HG02642 (cell line): ENCODE measurements at regions not wholly inside any gene's neighbourhood (a gene's known extent, or its start where the extent isn't known, plus 50 kb on each side); places are given as distances from the start of the nearest gene placed in this dataset.

Experiments used
- ATAC-seq: cut with Tn5 transposase; IDR thresholded peaks from one replicate; pipeline ENCODE4 v1.9.1; 2021; ENCODE audit warnings: mild to moderate bottlenecking; ENCODE audit not compliant: unreplicated experiment, poor library complexity

DNA sequence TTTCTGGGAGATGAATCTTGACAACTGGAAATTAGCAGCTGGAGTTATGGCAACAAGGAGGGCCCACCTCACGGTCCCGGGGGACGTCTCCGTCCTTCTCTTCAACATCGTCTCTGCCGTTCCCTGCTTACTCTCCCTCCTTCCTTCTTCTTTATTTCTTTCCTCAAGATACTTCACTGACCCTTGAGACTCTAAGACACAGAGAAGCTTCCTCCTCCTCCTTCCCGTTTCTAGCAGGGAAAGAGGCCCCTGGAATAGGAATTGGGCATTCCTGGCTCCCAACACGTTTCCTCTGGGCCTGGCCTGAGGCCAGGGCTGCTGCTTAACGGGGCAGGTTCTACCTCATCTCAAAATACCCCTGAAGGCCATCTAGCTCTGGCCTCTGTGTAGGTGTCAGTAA, 189.9 kb upstream of the GMDS start:
- no peak for ATAC-seq

DNA sequence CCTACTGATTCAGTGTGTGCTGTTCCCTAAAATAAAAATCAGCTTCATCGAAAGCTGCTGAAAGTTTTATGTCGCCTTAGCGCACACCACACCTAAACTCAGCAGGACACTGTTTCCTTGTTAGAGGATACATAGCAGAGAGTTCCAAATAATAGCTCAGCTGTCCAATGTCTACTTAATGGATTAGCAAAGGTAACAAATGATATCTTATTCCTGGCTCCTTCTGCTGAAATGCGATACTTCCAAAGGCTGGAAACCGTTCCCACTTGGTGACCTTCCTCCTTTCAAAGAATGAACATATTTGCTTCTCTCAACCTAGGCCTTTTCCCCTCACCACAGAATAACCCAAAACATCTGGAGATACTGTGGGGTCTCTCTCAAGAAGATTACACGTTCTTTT, 189.5 kb upstream of the GMDS start:
- ATAC-seq, result no peak

DNA sequence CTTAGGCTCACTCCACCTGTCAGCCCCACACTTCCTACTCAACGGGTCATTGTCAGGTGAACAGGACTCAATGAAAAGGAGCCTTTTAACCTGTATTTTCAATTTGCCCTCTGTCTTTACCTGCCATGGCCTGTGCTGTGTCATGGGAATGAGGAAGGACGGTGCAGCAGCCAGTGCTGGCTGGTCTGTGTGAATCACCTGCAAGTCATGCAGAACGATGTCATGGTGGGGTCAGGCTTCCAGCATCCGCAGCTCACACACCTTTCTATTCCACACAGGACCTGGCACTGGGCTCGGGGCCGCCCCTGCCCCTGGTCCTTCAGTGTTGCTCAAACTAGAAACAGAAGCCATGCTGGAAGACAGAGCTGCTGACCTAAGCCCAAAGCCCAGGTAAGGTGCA, 188.7 kb upstream of the GMDS start:
- ATAC-seq, result no peak

DNA sequence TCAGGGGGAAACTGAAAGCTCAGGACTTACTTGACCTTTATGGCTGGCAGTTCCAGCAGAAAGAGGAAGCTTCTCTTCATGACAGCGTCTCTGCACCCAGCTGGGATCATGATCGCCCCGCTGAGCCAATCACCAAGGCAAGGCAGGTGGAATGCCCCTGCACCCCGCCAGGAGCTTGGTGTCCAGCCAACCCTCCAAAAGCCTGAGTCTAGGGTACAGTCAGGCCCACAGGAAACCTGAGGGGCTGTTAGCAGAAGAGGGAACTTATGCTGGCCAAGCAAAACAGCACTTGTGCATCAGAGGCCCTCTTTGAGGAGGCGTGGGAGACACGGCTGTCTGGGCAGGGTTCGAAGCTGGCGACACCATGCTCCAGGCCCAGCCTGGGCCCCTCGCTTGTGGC, 188.3 kb upstream of the GMDS start:
- no peak for ATAC-seq

DNA sequence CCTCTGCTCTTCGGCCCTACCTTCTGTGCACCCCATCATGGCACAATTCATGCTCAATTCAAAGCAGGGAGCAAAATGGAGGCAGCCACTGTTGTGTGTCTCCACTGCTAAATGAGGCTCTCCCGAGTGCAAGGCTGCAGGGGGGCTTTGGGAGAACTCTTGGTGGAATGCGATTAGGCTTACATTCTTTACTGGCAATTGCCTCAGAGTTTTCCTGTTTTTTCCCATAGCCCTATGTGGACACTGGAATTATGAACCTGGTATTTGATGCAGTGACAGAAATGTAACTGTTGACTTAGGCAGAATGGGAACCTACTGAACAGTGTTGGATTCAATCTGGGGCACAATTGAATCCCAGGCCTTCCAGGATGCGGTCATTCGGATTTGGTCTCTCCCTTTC, 187.9 kb upstream of the GMDS start:
- ATAC-seq, result no peak

DNA sequence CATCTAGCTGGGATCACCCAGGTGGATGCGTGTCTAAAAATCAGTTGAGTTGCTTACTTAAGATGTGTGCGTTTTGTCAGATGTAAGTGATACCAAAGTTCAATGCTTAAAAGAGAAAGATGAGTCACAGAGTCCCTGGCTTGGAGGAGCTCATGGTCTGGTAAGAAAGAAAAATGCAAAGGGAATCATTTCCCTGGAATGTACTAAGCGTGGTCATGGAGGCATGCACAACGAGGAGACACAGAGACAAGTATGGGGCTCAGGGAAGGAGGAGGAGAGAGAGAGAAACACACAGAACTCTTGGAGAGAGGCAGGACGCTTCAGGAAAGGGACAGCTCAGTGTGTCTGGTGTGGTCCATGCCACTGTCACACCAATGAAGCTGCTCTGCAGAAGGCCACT, 186.9 kb upstream of the GMDS start:
- ATAC-seq, result no peak

DNA sequence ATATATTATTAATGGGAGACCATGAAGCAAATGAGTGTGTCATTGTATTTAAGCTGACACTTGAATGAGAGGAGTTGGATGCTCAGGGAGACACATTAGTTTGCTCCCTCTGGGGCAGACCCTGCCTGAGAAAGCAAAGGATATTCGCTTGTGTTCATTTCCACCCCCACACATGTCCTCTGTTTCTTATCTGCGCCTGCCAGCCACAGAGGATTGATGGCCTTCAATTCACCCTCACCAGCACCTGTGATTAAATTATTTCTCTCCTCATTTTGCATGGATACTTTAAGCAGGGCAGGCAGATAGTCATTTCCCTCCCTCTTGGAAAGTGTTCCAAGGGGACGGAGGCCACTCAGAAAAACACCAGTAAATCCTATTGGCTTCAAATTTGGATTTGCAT, 185.2 kb upstream of the GMDS start:
- ATAC-seq, result no peak

DNA sequence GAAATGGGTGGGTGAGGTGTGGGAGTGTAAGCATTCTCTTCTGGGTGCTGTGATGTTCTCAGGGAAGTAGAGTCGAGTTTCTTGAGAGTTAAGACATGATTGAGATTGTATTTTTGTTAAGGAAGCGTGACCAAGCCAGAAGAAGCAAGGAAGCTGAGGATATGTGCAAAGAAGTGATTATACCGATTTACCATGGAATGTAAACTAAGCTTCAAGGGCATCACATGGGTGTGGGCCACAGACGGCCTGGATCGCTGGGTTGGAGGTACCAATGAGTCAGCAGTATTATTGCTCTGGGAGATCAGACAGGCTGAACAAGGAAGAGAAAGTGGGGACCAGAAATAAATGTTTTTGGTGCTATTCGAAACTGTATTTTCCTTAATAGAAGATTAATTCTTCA, 184.1 kb upstream of the GMDS start:
- no peak for ATAC-seq

DNA sequence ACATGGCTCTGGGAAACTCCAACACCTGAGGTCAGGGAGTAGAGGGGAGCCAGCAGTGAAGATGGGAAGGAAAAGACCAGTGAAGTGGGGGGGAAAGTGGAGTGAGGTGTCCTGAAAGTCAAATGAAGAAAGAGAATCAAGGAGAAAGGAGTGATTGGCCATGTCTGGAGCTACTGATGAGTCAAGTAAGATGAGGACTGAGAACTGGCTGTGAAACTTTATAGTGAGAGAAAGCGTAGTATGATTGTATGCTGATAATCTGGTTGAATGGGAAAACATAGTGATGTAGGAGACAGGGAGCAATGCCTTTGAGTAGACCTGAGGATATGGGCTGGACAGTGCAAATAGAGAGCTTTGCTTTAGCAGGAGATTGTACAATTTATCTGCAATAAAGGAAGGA, 183.6 kb upstream of the GMDS start:
- ATAC-seq, result no peak

DNA sequence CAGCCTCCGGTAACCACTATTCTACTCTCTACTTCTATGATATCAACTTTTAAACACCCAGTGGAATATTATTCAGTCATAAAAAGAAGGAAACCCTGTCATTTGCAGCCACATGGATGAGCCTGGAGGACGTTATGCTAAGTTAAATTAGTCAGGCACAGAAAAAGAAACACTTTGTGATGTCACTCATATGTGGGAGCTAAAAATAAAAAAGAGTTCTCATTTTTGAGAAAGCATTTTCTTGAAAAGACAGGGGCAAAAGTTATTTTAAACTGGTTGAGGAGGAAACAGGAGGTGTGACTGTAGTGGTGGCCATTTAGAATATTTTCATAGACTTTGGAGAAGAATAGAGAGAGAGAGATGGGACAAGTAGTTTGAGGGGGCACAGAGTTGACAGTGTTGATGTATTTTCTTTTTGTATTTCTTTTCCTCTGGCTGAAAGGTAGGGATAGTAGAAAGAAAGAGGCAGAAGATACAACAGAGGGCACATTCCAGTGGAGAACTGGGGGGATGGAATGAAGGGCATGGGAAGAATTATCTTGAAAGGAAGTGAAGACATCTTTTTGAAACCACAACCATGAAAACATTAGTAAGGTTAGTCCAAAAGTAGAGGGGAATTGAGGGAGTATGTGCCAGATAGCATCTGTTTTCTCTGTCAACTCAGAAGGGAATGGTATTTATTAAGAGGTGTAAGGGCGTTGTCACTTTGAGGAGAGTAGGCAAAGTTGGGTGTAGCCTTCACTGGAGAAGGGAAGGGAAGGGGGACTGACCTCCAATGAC, 181.3 kb upstream of the GMDS start:
- no peak for ATAC-seq

DNA sequence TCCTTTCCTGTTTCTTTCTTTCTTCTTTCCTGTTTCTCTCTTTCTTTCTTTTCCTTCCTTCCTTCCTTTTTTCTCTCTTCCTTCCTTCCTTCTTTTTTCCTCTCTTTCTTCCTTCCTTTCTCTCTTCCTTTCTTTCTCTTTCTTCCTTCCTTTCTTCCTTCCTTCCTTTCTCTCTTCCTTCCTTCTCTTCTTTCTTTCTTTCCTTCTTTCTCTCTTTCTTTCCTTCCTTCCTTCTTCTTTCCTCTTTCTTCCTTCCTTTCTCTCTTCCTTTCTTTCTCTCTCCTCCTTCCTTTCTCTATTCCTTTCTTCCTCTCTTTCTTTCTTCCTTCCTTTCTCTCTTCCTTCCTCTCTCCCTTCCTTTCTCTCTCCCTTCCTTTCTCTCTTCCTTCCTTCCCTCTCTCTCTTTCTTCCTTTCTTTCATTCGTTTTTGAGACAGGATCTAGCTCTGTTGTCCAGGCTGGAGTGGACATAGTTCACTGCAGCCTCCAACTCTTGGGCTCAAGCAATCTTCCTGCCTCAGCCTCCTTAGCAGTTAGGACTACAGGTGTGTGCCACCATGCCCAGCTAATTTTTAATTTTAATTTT, 170.8 kb upstream of the GMDS start:
- no peak for ATAC-seq

DNA sequence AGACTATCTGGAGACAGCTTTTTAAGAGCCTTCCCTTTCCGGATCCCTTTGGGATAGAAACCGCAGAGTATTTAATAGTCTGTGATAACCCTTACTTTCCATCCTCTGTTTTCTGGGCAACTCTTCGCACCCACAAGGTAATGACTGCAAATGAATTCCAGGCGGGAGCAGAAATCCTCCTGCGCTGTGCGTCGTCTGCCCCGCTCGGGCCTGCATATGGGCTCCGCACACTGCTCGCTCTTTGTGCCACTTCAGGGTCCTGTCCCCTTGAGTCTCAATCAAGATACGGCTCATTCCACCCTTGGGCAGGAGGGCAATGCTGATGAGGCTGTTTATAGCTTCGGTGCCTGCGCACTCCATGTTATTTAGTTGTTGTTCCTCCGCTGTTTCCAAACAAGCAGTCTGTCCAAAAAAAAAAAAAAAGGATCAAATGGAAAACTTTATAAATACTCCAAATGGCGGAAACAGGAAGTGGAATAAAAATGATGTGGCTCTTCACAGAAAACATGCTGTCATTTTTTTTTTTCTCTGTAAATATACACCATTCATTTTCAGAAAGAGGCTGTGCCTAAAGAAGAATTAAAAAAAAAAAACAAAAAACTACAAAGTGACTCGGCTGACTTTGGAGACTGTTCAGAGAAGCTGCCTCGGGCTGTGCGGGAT, 169.6 kb upstream of the GMDS start:
- no peak for ATAC-seq

DNA sequence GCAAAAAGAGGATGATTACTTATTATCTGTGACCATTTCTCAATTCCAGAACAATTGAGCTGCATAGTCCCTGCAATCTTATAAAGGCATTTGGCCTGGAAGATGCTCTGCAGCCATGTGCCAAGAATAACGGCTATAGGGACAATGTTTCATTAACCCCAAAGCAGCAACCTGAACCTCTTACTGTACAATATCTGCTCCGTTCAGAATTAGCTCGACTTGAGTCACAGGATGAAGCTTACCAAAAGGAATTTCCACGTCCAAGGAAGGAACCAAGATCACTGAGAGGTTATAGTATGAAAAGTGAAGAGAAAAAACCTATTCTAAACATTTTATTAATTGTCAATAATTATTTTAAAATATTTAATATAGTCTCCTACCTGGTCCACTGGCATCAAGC, 167.3 kb upstream of the GMDS start:
- ATAC-seq, result no peak

DNA sequence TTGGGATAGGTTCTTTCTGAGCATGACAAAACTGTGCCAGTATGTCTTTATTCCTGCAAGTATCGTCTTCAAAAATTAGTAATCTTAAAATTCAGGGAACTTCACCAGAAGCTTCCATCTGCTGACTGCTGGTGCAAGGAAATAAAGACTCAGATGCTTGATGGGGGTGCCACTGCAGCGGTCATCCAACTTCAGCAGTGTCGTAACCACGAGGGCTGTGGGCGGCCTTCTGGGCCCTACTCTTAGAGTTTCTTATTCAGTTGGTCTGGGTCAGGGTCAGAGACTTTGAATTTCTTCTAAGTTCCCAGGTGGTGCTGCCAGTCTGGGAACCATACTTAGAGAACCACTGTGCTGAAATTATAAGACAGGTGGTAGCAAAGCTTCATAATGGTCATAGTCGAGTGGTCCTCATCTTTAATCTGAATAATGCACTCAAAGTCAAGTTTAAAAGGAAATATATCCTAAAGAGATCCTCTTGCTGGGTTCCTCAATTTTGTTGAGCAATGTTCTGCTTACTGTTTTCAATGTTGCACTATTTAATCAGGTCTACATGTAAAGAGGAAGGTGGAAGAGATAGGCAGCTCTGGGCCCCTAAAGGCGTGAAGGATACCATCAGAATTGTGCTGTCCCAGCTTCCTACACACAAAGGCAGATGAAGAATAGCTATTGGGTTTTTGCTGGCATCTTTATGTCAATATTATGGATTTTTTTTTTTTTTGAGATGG, 165.4 kb upstream of the GMDS start:
- ATAC-seq, result no peak

DNA sequence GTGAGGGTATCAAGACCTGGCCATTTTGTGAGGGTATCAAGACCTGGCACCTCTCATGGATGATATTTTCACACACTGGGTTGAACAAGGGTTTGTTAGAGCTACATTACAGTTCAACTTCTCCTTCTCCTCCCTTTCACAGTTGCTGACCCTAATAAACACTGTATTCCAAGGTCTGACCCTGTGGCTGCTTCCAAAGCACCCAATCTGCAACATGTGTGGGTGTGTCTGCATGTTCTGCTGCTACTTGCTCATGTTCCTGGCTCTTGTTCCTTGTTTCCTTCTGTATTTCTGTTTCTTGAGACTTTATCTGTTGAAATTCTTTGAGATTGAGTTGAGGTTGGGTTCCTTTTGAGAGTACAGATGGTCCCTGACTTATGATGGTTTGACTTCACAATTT, 162.1 kb upstream of the GMDS start:
- ATAC-seq, result no peak

DNA sequence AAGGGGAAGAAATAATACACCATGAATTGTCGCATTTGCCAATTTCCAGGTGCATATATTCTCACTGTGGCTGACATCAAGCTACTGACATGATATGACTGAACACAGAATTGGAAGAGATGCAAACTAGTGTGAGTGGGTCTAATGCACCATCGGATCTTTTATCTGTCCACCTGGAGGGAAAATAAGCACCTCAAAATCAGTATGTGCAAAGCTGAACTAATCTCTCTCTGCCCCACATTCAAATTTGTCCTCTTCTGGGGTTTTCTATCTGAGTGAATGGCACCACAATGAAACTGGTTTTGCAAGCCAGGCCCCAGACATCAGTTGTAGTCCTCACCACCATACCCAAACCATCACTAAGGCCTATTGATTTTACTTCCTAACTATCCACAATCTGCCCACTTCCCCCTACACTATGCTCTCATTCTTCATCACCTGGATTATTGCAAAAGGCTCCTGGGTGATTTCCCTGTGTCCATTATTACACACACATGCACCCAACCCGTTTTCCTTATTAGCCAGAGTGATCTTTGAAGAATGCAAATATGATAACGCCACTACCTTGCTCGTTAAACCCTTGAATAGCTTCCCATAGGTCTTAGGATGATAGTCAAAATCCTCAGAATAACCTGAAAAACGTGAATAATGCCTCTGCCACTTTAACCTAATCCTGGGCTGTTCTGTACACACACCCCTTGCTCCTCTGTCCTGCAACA, 159.0 kb upstream of the GMDS start:
- ATAC-seq, result no peak

DNA sequence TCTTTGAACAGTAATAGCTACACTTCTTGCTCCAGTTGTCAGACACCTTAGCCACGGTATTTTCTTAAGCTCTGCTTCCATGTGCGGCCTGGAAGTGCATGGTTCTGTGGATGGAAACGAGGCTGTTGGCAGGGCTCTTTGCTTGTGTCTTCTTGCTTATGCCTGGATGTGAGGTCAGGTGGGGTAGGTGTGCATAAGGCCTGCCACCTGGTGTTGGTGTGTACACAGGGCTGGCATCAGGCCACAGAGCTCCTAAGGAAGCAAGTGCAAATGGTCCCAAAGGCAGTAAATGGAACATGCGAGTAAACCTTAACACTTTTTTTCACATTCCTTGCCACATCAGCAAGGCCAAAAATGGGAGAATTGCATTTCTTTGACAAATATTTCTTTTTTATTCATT, 158.1 kb upstream of the GMDS start:
- ATAC-seq, result no peak

DNA sequence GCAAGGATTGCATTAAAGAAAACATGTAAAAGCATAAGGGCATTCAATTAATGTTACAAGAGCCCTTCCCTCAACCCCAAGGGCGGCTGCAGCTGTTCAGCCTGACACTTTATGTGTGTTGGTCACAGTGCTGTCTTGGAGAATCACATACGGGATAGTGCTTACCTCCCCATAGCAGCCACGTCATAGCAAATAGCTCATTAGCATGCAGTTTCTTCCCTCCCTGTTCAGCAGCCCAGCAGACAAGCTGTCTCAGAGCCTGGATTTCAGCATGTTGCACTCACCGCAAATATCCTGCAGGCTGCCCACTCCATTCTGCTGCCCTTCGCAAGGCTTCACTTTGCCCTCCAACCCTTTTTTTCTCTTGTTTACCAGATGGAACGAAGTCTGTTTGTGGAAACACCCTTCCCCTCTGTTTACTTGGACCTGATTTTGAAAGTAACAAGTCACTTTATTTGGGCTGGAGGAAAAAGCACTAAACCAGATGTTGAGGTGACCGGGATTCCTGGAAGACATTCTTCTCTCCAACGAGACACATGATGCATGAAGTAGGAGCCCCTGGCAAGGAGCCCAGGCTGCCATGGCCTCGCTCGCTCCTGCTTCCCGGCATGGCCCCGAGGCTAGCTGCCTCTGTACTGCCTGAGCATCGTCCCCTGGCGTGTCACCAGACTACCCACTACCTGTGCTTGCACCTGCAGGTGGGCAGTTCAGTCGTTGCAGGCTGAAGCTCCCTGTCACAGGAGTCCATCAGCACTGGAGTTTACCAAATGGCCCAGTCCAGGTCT, 151.6 kb upstream of the GMDS start:
- ATAC-seq, result no peak

DNA sequence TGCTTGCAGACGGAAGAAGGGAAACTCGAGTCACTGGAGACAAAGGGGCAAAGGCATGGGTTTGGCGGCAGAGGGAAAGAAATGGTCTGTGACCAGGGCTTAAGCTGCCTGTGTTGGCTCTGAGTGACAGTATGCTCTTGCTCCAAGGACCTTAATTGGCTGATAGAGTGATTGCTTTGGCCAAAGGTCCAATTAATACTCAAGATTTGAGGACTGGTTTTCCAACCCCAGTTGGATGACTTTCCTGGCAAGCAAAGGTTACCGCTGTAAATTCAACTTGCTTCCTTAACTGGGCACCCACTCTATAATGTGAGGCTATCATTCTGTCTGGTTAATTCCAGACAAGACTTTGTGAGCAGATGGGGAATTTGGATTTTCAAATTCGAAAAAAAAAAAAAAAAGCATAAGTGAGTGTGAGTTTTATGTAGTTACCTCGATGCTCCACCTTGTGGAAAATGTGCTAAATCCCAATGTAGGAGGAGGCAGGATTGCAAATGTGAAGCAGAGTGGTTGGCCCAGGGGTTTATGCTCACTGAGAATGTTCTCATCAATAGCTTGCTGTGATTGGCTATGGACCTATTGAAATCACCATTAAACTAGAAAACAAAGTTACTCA, 150.7 kb upstream of the GMDS start:
- no peak for ATAC-seq
